ENCODE measurements at regions not wholly inside any gene's neighbourhood (a gene's known extent, or its start where the extent isn't known, plus 50 kb on each side); places are given as distances from the start of the nearest gene placed in this dataset.

GRCh38 chr13:111639196-111639705 is 318.8 kb downstream of the TEX29 start:
- TF ChIP-seq CTCF (optimal IDR thresholded peaks at IDR 0.05 in 1 of 3, IDR thresholded peaks at IDR 0.05 in 1 of 3, conservative IDR thresholded peaks at IDR 0.05 in 1 of 3; ENCODE audit: extremely low read depth in 1 of 3, insufficient read depth in 2 of 3, low read length in 3 of 3), result no peak
- no peak for TF ChIP-seq EZH2 (IDR thresholded peaks at IDR 0.05; ENCODE audit: low read length)

Measured in keratinocyte (primary cell).